HCT116 (cell line): ENCODE measurements at regions not wholly inside any gene's neighbourhood (a gene's known extent, or its start where the extent isn't known, plus 50 kb on each side); places are given as distances from the start of the nearest gene placed in this dataset.

Experiments used
- ATAC-seq: fragments of 200-7000 bp; cut with Tn5 transposase; 2 replicates; pipeline ENCODE4 v1.9.1; 2020; ENCODE audit warnings: mild to moderate bottlenecking, moderate library complexity
- BruUV-seq: library from RNA; stranded (reverse); fragments of 400-500 nt; replicated peaks from 2 replicates; lab custom pipeline; 2021; lab: Mats Ljungman, UMichigan
- CTCF ChIA-PET: fragments of 300-600 bp; sonication (Branson Sonifier 250); formaldehyde crosslinking; loops from one replicate; lab custom pipeline; 2021; ENCODE audit warnings: antibody characterized with exemption; lab: Charles Lee
- POLR2A ChIA-PET: fragments of 300-600, 350-600 bp; sonication (Branson Sonifier 250); formaldehyde crosslinking; loops from one replicate; lab custom pipeline; 2021; ENCODE audit warnings: antibody characterized with exemption; lab: Charles Lee
- RAD21 ChIA-PET, 2 experiments: fragments of 300-600 bp; sonication (Branson Sonifier 250); formaldehyde crosslinking; loops; one replicate each; lab custom pipeline; 2023; ENCODE audit warnings: low total read pairs in 2 of 2; ENCODE audit not compliant: uncharacterized antibody in 2 of 2, unreplicated experiment in 2 of 2, low non-redundant PET in 1 of 2; lab: Charles Lee
- DNase-seq: peaks from one replicate; pipeline ENCODE4 v3.0.0-alpha.2; 2010; ENCODE audit warnings: low read depth, low spot score
- H2AFZ ChIP-seq: fragments of 200-600 bp; shearing (Covaris generic), sonication (generic); 2 replicates; pipeline ENCODE4 v1.6.1; 2017; ENCODE audit warnings: low read depth, mixed run types, mixed read lengths, antibody characterized with exemption, low read length; ENCODE audit not compliant: poor library complexity, severe bottlenecking
- H3K27ac ChIP-seq: 2 replicates; pipeline ENCODE4 v1.5.1; 2012; ENCODE audit warnings: low read depth, low read length
- H3K27me3 ChIP-seq: fragments of 200-600 bp; sonication (generic); 2 replicates; pipeline ENCODE4 v1.6.1; 2016; ENCODE audit warnings: mixed run types, low read length, mixed read lengths; ENCODE audit not compliant: insufficient read depth
- H3K36me3 ChIP-seq, 2 experiments: fragments of 200-500 bp in 1 of 2; fragments of 200-600 bp in 1 of 2; sonication (Bioruptor generic) in 1 of 2; sonication (generic) in 1 of 2; 2 replicates each; pipeline versions ENCODE4 v1.5.1 to v1.6.1; 2014 to 2016; ENCODE audit warnings: low read length in 2 of 2, inconsistent platforms in 1 of 2, mixed read lengths in 1 of 2, mixed run types in 1 of 2; ENCODE audit not compliant: insufficient read depth in 2 of 2, control insufficient read depth in 1 of 2
- H3K4me1 ChIP-seq, 2 experiments: fragments of 200-600 bp in 1 of 2; sonication (generic) in 1 of 2; 2 replicates each; pipeline versions ENCODE4 v1.5.1 to v1.6.1; 2012 to 2017; ENCODE audit warnings: low read length in 2 of 2, inconsistent platforms in 1 of 2, mild to moderate bottlenecking in 1 of 2, mixed read lengths in 1 of 2, mixed run types in 1 of 2, moderate library complexity in 1 of 2; ENCODE audit not compliant: insufficient read depth in 2 of 2, control insufficient read depth in 1 of 2
- H3K4me2 ChIP-seq: fragments of 200-600 bp; sonication (generic); 2 replicates; pipeline ENCODE4 v1.6.1; 2017; ENCODE audit warnings: mixed run types, low read length, mixed read lengths
- H3K4me3 ChIP-seq, 2 experiments: fragments of 200-600 bp in 1 of 2; sonication (generic) in 1 of 2; replicated peaks in 1 of 2; 2 replicates each; pipeline ENCODE4 v1.5.1; 2011 to 2016; ENCODE audit warnings: low read length in 2 of 2, control low read depth in 1 of 2, low read depth in 1 of 2, mild to moderate bottlenecking in 1 of 2, mixed read lengths in 1 of 2, mixed run types in 1 of 2
- H3K79me2 ChIP-seq: fragments of 200-600 bp; sonication (generic); 2 replicates; pipeline ENCODE4 v1.6.1; 2017; ENCODE audit warnings: mild to moderate bottlenecking, mixed run types, low read length, moderate library complexity, mixed read lengths; ENCODE audit not compliant: insufficient read depth
- H3K9ac ChIP-seq: fragments of 200-600 bp; sonication (generic); 2 replicates; pipeline ENCODE4 v1.6.1; 2016; ENCODE audit warnings: low read length, mixed read lengths
- H3K9me2 ChIP-seq: fragments of 200-600 bp; sonication (generic), shearing (Covaris generic); 2 replicates; pipeline ENCODE4 v1.6.1; 2017; ENCODE audit warnings: mixed run types, mild to moderate bottlenecking, moderate library complexity; ENCODE audit not compliant: insufficient read depth
- H3K9me3 ChIP-seq, 2 experiments: fragments of 200-500 bp in 1 of 2; fragments of 200-600 bp in 1 of 2; sonication (Bioruptor generic) in 1 of 2; sonication (generic) in 1 of 2; 2 replicates each; pipeline ENCODE4 v1.6.1; 2014 to 2017; ENCODE audit warnings: low read length in 2 of 2, mixed read lengths in 2 of 2, inconsistent platforms in 1 of 2, low read depth in 1 of 2, mild to moderate bottlenecking in 1 of 2, mixed run types in 1 of 2, moderate library complexity in 1 of 2; ENCODE audit not compliant: control insufficient read depth in 1 of 2, insufficient read depth in 1 of 2
- H4K20me1 ChIP-seq: fragments of 200-600 bp; sonication (generic), shearing (Covaris generic); 2 replicates; pipeline ENCODE4 v1.6.1; 2017; ENCODE audit warnings: mixed run types, mild to moderate bottlenecking, moderate library complexity; ENCODE audit not compliant: insufficient read depth
- CTCF ChIP-seq, 3 experiments: fragments of 200-600 bp in 1 of 3; sonication (generic) in 1 of 3; IDR thresholded peaks in 2 of 3; conservative IDR thresholded peaks in 1 of 3; 2 replicates each; pipeline ENCODE4 v1.5.1; 2012 to 2017; ENCODE audit warnings: low read depth in 2 of 3, low read length in 2 of 3, antibody characterized with exemption in 1 of 3, borderline replicate concordance in 1 of 3, control low read depth in 1 of 3, mild to moderate bottlenecking in 1 of 3, mixed read lengths in 1 of 3, mixed run types in 1 of 3, moderate library complexity in 1 of 3; ENCODE audit not compliant: insufficient read depth in 1 of 3
- EZH2 ChIP-seq: fragments of 200-600 bp; sonication (generic); IDR thresholded peaks from 2 replicates; pipeline ENCODE4 v1.6.1; 2017; ENCODE audit warnings: antibody characterized with exemption, mixed run types
- FOSL1 ChIP-seq: IDR thresholded peaks from 2 replicates; pipeline ENCODE4 v1.6.1; 2012; ENCODE audit warnings: low read depth
- MAX ChIP-seq: IDR thresholded peaks from 2 replicates; pipeline ENCODE4 v1.6.1; 2012
- POLR2A ChIP-seq: IDR thresholded peaks from 2 replicates; pipeline ENCODE4 v1.7.0; 2011; ENCODE audit warnings: borderline replicate concordance; ENCODE audit not compliant: insufficient read depth, insufficient read length; ENCODE audit errors: extremely low read depth
- RAD21 ChIP-seq: IDR thresholded peaks from 2 replicates; pipeline ENCODE4 v1.6.1; 2012; ENCODE audit warnings: low read depth, mild to moderate bottlenecking
- SP1 ChIP-seq: IDR thresholded peaks from 2 replicates; pipeline ENCODE4 v1.6.1; 2012; ENCODE audit warnings: low read depth
- SRF ChIP-seq: IDR thresholded peaks from 2 replicates; pipeline ENCODE4 v1.6.1; 2012; ENCODE audit warnings: low read depth
- TCF7L2 ChIP-seq: IDR thresholded peaks from 2 replicates; pipeline ENCODE4 v1.7.0; 2011; ENCODE audit warnings: borderline replicate concordance, inconsistent platforms; ENCODE audit not compliant: insufficient read depth, insufficient read length; ENCODE audit errors: extremely low read depth
- YY1 ChIP-seq: IDR thresholded peaks from 2 replicates; pipeline ENCODE4 v1.6.1; 2011; ENCODE audit warnings: low read length, low read depth, moderate library complexity, mild to moderate bottlenecking; ENCODE audit not compliant: insufficient replicate concordance; ENCODE audit errors: extremely low read depth
- ZBTB33 ChIP-seq: IDR thresholded peaks from 2 replicates; pipeline ENCODE4 v1.6.1; 2011; ENCODE audit warnings: mild to moderate bottlenecking, low read length, moderate library complexity; ENCODE audit not compliant: insufficient replicate concordance; ENCODE audit errors: extremely low read depth
- ZFX ChIP-seq: fragments of 450-650 bp; IDR thresholded peaks from 2 replicates; pipeline ENCODE4 v1.6.1; 2017
- intact Hi-C: fragments of 100-400 bp; cut with micrococcal nuclease; formaldehyde crosslinking; loops from 2 replicates; pipeline ENCODE4 v1.10.0; 2022
- TF ChIP-seq, protein P1 (sequence below): IDR thresholded peaks from 2 replicates; pipeline ENCODE4 v1.6.1; 2012

DNA sequence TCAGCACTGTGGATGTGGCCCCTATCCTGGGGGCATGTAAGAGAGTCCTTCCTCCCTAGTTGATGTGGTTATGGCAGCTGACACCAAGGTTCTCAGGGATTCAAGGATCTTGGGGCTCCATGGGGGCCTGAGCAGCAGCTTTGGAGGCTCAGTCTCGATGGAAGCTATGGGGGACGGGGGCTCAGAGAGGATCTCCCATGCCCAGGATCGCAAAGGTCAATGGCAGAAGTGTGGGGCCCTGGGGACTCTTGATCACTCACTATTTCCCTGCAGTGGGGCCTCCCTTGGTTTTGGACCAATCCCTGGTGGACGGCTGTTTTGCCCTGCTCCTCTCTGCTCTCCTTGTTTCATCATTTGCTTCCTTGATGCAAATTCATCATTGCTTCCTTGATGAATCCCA is 885.9 kb downstream of the CDH8 start:
- Histone ChIP-seq H3K4me1 (no peaks in the 10 kb centered on the region), H3K36me3 (no peaks in the 10 kb centered on the region), H3K9me3 (peaks cover 3 to 4% of the 10 kb centered on the region in 2 experiments; a peak in 2 of 4 replicates), H3K9ac (no peak overlapping the region), H3K27me3 (no peaks in the 10 kb centered on the region), H3K4me3 (no peak overlapping the region), H4K20me1 (no peaks in the 10 kb centered on the region), H3K4me2 (no peak overlapping the region), H2AFZ (no peak overlapping the region), H3K9me2 (no peaks in the 10 kb centered on the region)
- DNase-seq: no peak
- CTCF ChIA-PET: no interaction called here
- TF ChIP-seq POLR2A (no peak), SP1 (no peak), EZH2 (no peak), CTCF (IDR thresholded peaks at IDR 0.05 in 2 of 3, conservative IDR thresholded peaks at IDR 0.05 in 1 of 3; ENCODE audit: borderline replicate concordance in 1 of 3, insufficient read depth in 1 of 3, low read depth in 2 of 3, low read length in 2 of 3) (no peak)
- TF ChIP-seq, all 23 proteins: peak for 0
- Histone ChIP-seq H3K79me2 (no peaks in the 10 kb centered on the region), H3K27ac (no peak overlapping the region)
- ChIA-PET POLR2A (no interaction called here), RAD21 (no interaction called here)
- intact Hi-C loops: no loop called here
- ATAC-seq: no peak
- no TSS peak for BruUV-seq

- Histone ChIP-seq H3K9me3 (peaks cover 3 to 4% of the 10 kb centered on the region in 2 experiments; a peak in 2 of 4 replicates), H2AFZ (no peak overlapping the region), H3K36me3 (no peaks in the 10 kb centered on the region), H3K79me2 (no peaks in the 10 kb centered on the region), H3K4me3 (no peak overlapping the region), H3K9ac (no peak overlapping the region), H3K4me2 (no peak overlapping the region), H4K20me1 (no peaks in the 10 kb centered on the region), H3K27ac (no peak overlapping the region), H3K4me1 (no peaks in the 10 kb centered on the region), H3K27me3 (no peaks in the 10 kb centered on the region), H3K9me2 (no peaks in the 10 kb centered on the region)
- BruUV-seq: no TSS peak
- ChIA-PET CTCF (no interaction called here), RAD21 (no interaction called here), POLR2A (no interaction called here)
- ATAC-seq (no peak), DNase-seq (no peak)
- intact Hi-C loops: no loop called here
- TF ChIP-seq FOSL1 (no peak), ZFX (no peak), MAX (no peak), EZH2 (no peak), SRF (no peak), TCF7L2 (no peak), ZBTB33 (no peak), RAD21 (no peak), YY1 (no peak)
- TF ChIP-seq, protein P1, sequence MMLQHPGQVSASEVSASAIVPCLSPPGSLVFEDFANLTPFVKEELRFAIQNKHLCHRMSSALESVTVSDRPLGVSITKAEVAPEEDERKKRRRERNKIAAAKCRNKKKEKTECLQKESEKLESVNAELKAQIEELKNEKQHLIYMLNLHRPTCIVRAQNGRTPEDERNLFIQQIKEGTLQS: no peak
These were observed 886.5 kb downstream of the CDH8 start for GRCh38 chr16:61149709-61150108.
